Fibroblast of lung (primary cell): ENCODE measurements at regions not wholly inside any gene's neighbourhood (a gene's known extent, or its start where the extent isn't known, plus 50 kb on each side); places are given as distances from the start of the nearest gene placed in this dataset.

Experiments used
- DNase-seq, 2 donors: peaks; one replicate each; pipeline versions ENCODE4 v3.0.0 to v3.0.0-alpha.2; 2010; ENCODE audit warnings: low read depth in 2 of 2
- H2AFZ ChIP-seq: 2 replicates; pipeline ENCODE4 v1.5.1; 2012; ENCODE audit warnings: low read length, control low read depth, inconsistent platforms
- H3K27ac ChIP-seq: 2 replicates; pipeline ENCODE4 v1.5.1; 2011; ENCODE audit warnings: low read length, control low read depth; ENCODE audit not compliant: insufficient read depth
- H3K27me3 ChIP-seq: 2 replicates; pipeline ENCODE4 v1.5.1; 2011; ENCODE audit warnings: mild to moderate bottlenecking, low read length; ENCODE audit not compliant: control insufficient read depth, insufficient read depth
- H3K36me3 ChIP-seq: 2 replicates; pipeline ENCODE4 v1.5.1; 2011; ENCODE audit warnings: low read length; ENCODE audit not compliant: control insufficient read depth, insufficient read depth
- H3K4me1 ChIP-seq: 2 replicates; pipeline ENCODE4 v1.5.1; 2011; ENCODE audit warnings: low read length; ENCODE audit not compliant: control insufficient read depth, insufficient read depth; ENCODE audit errors: extremely low read depth
- H3K4me2 ChIP-seq: 2 replicates; pipeline ENCODE4 v1.5.1; 2011; ENCODE audit warnings: low read length, control low read depth; ENCODE audit not compliant: insufficient read depth; ENCODE audit errors: extremely low read depth
- H3K4me3 ChIP-seq, 4 experiments: fragments of 200-600 bp in 1 of 4; sonication (generic) in 1 of 4; replicated peaks in 1 of 4; 2 replicates each; pipeline ENCODE4 v1.5.1; 2011 to 2016; ENCODE audit warnings: low read length in 4 of 4, low read depth in 3 of 4, mild to moderate bottlenecking in 3 of 4, control low read depth in 2 of 4, inconsistent platforms in 1 of 4, mixed read lengths in 1 of 4; ENCODE audit not compliant: insufficient read depth in 1 of 4; ENCODE audit errors: control extremely low read depth in 1 of 4
- H3K79me2 ChIP-seq: 2 replicates; pipeline ENCODE4 v1.5.1; 2012; ENCODE audit warnings: mild to moderate bottlenecking, low read length, inconsistent platforms; ENCODE audit not compliant: control insufficient read depth, insufficient read depth
- H3K9ac ChIP-seq: 2 replicates; pipeline ENCODE4 v1.5.1; 2011; ENCODE audit warnings: mild to moderate bottlenecking, low read length, control low read depth; ENCODE audit not compliant: insufficient read depth
- H3K9me3 ChIP-seq: 2 replicates; pipeline ENCODE4 v1.5.1; 2012; ENCODE audit warnings: low read depth, low read length; ENCODE audit not compliant: control insufficient read depth, insufficient read depth
- H4K20me1 ChIP-seq: 2 replicates; pipeline ENCODE4 v1.5.1; 2011; ENCODE audit warnings: low read length; ENCODE audit not compliant: control insufficient read depth, insufficient read depth; ENCODE audit errors: extremely low read depth
- CTCF ChIP-seq, 2 donors: IDR thresholded peaks in 1 of 2; conservative IDR thresholded peaks in 1 of 2; 1 replicate in 1 of 2; 2 replicates in 1 of 2; pipeline ENCODE4 v1.5.1; 2011 to 2012; ENCODE audit warnings: low read length in 2 of 2, control low read depth in 1 of 2, inconsistent platforms in 1 of 2, low read depth in 1 of 2, mild to moderate bottlenecking in 1 of 2
- EZH2 ChIP-seq: IDR thresholded peaks from 2 replicates; pipeline ENCODE4 v1.5.1; 2012; ENCODE audit warnings: low read length, control low read depth, mild to moderate bottlenecking; ENCODE audit errors: missing control alignments

DNA sequence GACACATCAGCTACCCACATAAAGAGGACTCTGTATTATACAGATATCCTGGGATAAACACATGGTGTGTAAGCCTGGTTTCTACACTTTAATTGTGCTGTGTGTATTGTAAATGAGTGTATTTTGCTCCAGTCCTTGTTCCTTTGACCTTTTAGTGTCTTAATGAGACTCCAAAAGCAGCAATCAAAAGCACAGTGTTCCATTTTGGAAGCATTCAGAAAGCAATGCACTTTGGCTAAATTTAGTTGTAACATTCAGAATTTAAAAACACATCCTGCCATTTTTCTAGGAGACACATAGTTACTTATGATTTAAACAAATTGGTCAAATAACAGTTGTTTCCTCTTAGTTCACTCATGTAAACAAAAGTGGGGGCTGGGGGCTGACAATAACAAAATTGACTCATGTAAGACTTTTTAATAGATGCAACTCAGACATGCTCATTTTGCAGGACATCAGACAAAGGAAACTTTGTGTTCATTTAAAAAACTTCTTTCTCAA lies 122.2 kb downstream of the GPR37 start:
- Histone ChIP-seq H3K9ac (no peak overlapping the region), H3K27me3 (no peaks in the 10 kb centered on the region), H3K9me3 (no peaks in the 10 kb centered on the region), H3K4me1 (no peaks in the 10 kb centered on the region), H3K27ac (no peak overlapping the region), H3K4me3 (no peak overlapping the region), H3K79me2 (no peaks in the 10 kb centered on the region), H3K36me3 (no peaks in the 10 kb centered on the region), H3K4me2 (no peak overlapping the region), H4K20me1 (no peaks in the 10 kb centered on the region), H2AFZ (no peak overlapping the region)
- no peak for DNase-seq
- no peak for TF ChIP-seq CTCF (conservative IDR thresholded peaks at IDR 0.05 in 1 of 2, IDR thresholded peaks at IDR 0.05 in 1 of 2; ENCODE audit: low read depth in 1 of 2, low read length in 2 of 2)
- TF ChIP-seq EZH2: no peak

DNA sequence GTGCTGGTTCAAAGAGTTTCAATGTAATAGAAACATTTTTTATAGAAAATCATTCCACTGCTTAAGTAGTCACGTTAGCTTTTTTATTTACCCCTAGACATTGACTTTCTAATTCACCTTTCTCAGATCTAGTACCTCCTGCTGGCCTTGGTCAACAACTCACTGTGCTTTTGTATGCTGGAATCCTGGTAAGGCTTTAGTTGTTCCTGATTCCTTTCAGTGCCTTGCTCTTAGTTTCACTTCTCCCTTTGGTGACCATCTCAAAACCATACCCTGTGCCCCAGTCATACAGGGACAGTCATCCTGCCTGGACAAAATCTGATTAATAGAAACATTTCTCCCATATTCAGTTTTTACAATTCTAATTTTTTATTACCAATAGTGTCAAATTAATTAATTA lies 130.2 kb downstream of the GPR37 start:
- TF ChIP-seq EZH2: no peak
- TF ChIP-seq CTCF (conservative IDR thresholded peaks at IDR 0.05 in 1 of 2, IDR thresholded peaks at IDR 0.05 in 1 of 2; ENCODE audit: low read depth in 1 of 2, low read length in 2 of 2): no peak
- no peak for DNase-seq
- no peaks in the 10 kb centered on the region for H4K20me1 ChIP-seq

GRCh38 chr7:124633740-124634139 lies 131.9 kb downstream of the GPR37 start:
- H2AFZ ChIP-seq: no peak overlapping the region
- no peak for DNase-seq
- H4K20me1 ChIP-seq: no peaks in the 10 kb centered on the region
- H3K27ac ChIP-seq: no peak overlapping the region
- no peaks in the 10 kb centered on the region for H3K36me3 ChIP-seq
- H3K4me3 ChIP-seq: no peak overlapping the region
- no peaks in the 10 kb centered on the region for H3K9me3 ChIP-seq
- H3K9ac ChIP-seq: no peak overlapping the region
- H3K4me2 ChIP-seq: no peak overlapping the region
- TF ChIP-seq EZH2 (no peak), CTCF (conservative IDR thresholded peaks at IDR 0.05 in 1 of 2, IDR thresholded peaks at IDR 0.05 in 1 of 2; ENCODE audit: low read depth in 1 of 2, low read length in 2 of 2) (no peak)
- no peaks in the 10 kb centered on the region for H3K27me3 ChIP-seq
- H3K4me1 ChIP-seq: no peaks in the 10 kb centered on the region
- H3K79me2 ChIP-seq: no peaks in the 10 kb centered on the region

More for the DNA sequence above, 130.2 kb downstream of the GPR37 start:
- H3K27ac ChIP-seq: no peak overlapping the region
- no peaks in the 10 kb centered on the region for H3K36me3 ChIP-seq
- no peak overlapping the region for H3K9ac ChIP-seq
- no peaks in the 10 kb centered on the region for H3K27me3 ChIP-seq
- H3K4me1 ChIP-seq: no peaks in the 10 kb centered on the region
- no peak overlapping the region for H3K4me2 ChIP-seq
- no peaks in the 10 kb centered on the region for H3K9me3 ChIP-seq
- H2AFZ ChIP-seq: no peak overlapping the region
- H3K4me3 ChIP-seq: no peak overlapping the region
- H3K79me2 ChIP-seq: no peaks in the 10 kb centered on the region
